NT2/D1 (cell line): ENCODE measurements at regions not wholly inside any gene's neighbourhood (a gene's known extent, or its start where the extent isn't known, plus 50 kb on each side); places are given as distances from the start of the nearest gene placed in this dataset.

ENCODE experiments used
- DNase-seq: peaks from one replicate; pipeline ENCODE4 v3.0.0-alpha.2; 2011; ENCODE audit warnings: low read depth, low spot score
- H3K27me3 ChIP-seq: 2 replicates; pipeline ENCODE4 v1.6.0; 2011; ENCODE audit warnings: mild to moderate bottlenecking; ENCODE audit not compliant: insufficient read length, insufficient read depth
- H3K36me3 ChIP-seq: 2 replicates; pipeline ENCODE4 v1.6.1; 2011; ENCODE audit warnings: mild to moderate bottlenecking, low read length, mixed read lengths; ENCODE audit not compliant: insufficient read depth, insufficient read length
- H3K4me1 ChIP-seq: 2 replicates; pipeline ENCODE4 v1.5.1; 2011; ENCODE audit not compliant: insufficient read depth, insufficient read length
- H3K4me3 ChIP-seq: 2 replicates; pipeline ENCODE4 v1.5.1; 2011; ENCODE audit warnings: low read depth; ENCODE audit not compliant: insufficient read length
- H3K9ac ChIP-seq: 2 replicates; pipeline ENCODE4 v1.6.0; 2011; ENCODE audit warnings: low read depth; ENCODE audit not compliant: insufficient read length
- H3K9me3 ChIP-seq: 2 replicates; pipeline ENCODE4 v1.5.1; 2011; ENCODE audit warnings: mild to moderate bottlenecking, low read length; ENCODE audit not compliant: insufficient read depth
- SUZ12 ChIP-seq: IDR thresholded peaks from 2 replicates; pipeline ENCODE4 v1.6.1; 2011; ENCODE audit not compliant: insufficient read length, insufficient read depth; ENCODE audit errors: extremely low read depth
- YY1 ChIP-seq: IDR thresholded peaks from 2 replicates; pipeline ENCODE4 v1.6.1; 2011; ENCODE audit not compliant: insufficient read length, insufficient read depth
- ZNF274 ChIP-seq: IDR thresholded peaks from 2 replicates; pipeline ENCODE4 v1.6.1; 2011; ENCODE audit warnings: mild to moderate bottlenecking, low read depth, low read length

DNA sequence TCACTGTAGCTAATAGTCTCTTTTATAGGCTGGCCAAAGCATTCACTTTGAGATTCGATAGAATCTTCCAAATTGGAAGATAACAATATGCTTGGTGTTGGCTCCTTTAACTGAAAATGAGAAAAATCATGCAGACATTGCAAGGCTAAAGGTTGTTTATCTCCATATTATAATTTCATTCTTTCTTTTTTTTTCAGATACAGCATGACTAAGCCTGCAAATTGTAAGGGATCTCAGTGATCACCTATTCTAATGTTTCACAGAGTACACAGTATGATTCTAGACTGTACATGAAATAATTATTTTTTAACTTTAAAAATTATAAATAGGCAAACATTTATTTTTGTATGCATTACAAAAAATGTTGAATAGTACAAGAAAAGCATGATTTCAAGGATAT lies 451.7 kb upstream of the DDI1 start:
- DNase-seq, result no peak
- Histone ChIP-seq H3K4me1 (no peaks in the 10 kb centered on the region), H3K9me3 (no peaks in the 10 kb centered on the region), H3K36me3 (no peaks in the 10 kb centered on the region), H3K27me3 (no peaks in the 10 kb centered on the region), H3K9ac (no peak overlapping the region), H3K4me3 (no peak overlapping the region)
- TF ChIP-seq SUZ12 (no peak), ZNF274 (no peak)

DNA sequence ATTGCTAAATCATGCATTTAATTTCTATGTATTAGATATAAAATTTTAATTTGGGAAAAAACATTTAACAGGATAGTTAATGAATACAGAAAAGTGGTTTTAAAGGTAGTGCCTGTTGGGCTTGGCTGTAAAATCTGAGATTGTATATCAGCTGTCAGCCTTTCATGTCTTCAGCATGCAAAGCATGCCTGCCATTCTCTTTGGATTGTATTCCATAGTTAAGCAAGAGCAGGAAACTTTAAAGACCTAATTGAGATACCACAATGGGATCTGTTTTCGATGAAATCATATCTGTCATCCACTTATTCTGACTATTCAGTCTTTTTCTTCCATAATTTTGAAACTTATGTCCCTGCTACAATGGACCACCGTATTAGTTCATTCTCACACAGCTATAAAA lies 451.0 kb upstream of the DDI1 start:
- H3K9me3 ChIP-seq, result no peaks in the 10 kb centered on the region
- no peak overlapping the region for H3K9ac ChIP-seq
- no peak overlapping the region for H3K4me3 ChIP-seq
- H3K36me3 ChIP-seq, result no peaks in the 10 kb centered on the region
- no peak for TF ChIP-seq YY1
- no peak for TF ChIP-seq SUZ12
- TF ChIP-seq ZNF274, result no peak
- DNase-seq, result no peak
- H3K27me3 ChIP-seq, result no peaks in the 10 kb centered on the region
- H3K4me1 ChIP-seq, result no peaks in the 10 kb centered on the region

GRCh38 chr11:103585911-103586310 lies 450.5 kb upstream of the DDI1 start:
- no peak for DNase-seq

DNA sequence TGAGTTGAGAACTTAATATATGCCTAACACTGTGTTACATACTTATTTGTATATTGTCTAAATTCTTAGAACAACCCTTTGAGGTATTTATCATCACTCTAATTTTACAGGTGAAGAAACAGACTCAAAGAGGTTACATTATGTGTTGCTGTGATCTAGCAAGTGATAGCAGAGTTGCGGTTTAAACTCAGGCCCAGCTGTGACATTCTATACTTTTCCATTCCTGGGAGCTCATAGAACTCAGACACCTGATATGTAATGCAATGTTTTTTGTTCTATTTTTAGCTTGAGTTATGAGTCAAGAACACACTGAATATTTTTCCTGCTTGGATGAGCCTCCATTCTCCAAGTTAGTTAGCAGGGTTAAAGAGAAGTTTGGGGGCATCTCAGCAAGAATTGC lies 449.7 kb upstream of the DDI1 start:
- Histone ChIP-seq H3K9ac (no peak overlapping the region), H3K27me3 (no peaks in the 10 kb centered on the region), H3K4me3 (no peak overlapping the region), H3K36me3 (no peaks in the 10 kb centered on the region), H3K4me1 (no peaks in the 10 kb centered on the region), H3K9me3 (no peaks in the 10 kb centered on the region)
- no peak for TF ChIP-seq ZNF274
- no peak for TF ChIP-seq YY1
- TF ChIP-seq SUZ12, result no peak
- no peak for DNase-seq

More at GRCh38 chr11:103585911-103586310, 450.5 kb upstream of the DDI1 start:
- no peak overlapping the region for H3K4me3 ChIP-seq
- no peak for TF ChIP-seq SUZ12
- no peak for TF ChIP-seq ZNF274
- H3K9me3 ChIP-seq, result no peaks in the 10 kb centered on the region
- no peaks in the 10 kb centered on the region for H3K27me3 ChIP-seq
- no peaks in the 10 kb centered on the region for H3K4me1 ChIP-seq
- no peaks in the 10 kb centered on the region for H3K36me3 ChIP-seq
- no peak overlapping the region for H3K9ac ChIP-seq

DNA sequence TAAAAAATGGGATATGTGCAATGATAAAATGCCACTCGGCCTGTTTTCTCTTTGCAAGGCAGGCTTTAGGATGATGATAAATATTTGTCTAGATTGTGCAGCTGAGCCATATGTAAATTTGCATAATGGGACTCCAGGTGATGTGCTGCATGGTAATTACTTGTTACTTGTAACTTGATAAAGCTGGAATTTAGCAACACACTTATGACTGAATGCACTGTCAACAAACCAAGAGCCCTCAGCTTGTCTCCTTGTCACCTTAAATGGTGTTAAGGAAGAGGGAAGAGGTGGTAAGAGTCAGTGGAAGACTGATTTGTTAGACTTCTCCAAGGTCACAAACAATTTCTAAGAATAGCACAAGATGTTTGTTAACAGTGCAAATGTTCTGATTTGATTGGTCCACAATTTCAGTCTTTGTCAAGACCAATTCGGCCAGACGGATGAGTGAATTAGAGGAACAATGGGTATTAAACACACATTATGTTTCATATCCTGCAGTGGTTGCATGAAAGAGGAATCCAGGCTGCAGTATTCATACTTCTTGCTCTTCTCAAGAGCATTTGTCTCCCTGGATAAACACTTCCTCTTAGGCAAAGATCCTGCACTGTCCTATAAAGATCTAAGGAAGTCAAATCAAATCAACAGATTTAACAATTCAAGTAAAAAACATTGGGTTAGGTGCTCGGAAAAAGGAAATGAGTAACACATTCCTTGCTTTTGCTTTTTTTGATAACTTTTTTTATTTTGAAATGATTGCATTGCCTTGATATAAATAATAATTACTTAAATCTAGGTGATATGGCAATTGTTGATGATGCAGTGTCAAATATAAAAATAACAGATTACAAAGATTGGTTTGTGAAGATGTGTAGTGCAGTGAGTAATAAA lies 448.3 kb upstream of the DDI1 start:
- TF ChIP-seq SUZ12 (no peak), YY1 (no peak), ZNF274 (no peak)
- H3K4me3 ChIP-seq, result no peak overlapping the region
- no peak for DNase-seq
- no peaks in the 10 kb centered on the region for H3K36me3 ChIP-seq
- no peak overlapping the region for H3K9ac ChIP-seq
- H3K4me1 ChIP-seq, result no peaks in the 10 kb centered on the region
- H3K9me3 ChIP-seq, result no peaks in the 10 kb centered on the region
- no peaks in the 10 kb centered on the region for H3K27me3 ChIP-seq

DNA sequence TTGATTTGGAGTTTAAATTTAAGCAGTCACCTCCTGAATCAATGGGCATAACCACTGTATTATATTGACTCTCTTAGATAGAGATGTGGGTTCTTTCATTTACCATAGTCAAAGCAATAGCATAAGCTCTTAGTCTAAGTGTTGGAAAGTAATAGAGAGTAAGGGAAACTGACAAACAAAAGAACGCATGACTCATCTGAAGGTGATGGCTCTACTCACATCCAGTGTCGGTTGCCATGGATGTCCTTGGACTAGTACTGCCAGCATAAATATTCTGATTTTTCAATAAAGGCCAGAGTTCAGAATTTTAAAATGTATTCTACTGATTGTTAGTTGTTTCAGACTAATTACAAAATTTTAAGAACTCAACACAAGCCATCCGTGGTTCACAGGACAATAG lies 444.9 kb upstream of the DDI1 start:
- peaks cover 10% of the 10 kb centered on the region; the same call in 1 of the 2 replicates for H3K9me3 ChIP-seq

GRCh38 chr11:103594283-103594682 lies 442.2 kb upstream of the DDI1 start:
- DNase-seq, result no peak
- no peaks in the 10 kb centered on the region for H3K36me3 ChIP-seq
- no peaks in the 10 kb centered on the region for H3K4me1 ChIP-seq
- TF ChIP-seq ZNF274 (no peak), YY1 (no peak), SUZ12 (no peak)
- H3K27me3 ChIP-seq, result no peaks in the 10 kb centered on the region
- H3K9ac ChIP-seq, result no peak overlapping the region
- no peak overlapping the region for H3K4me3 ChIP-seq
- peaks cover 10% of the 10 kb centered on the region; the same call in 1 of the 2 replicates for H3K9me3 ChIP-seq

More for the DNA sequence above, 444.9 kb upstream of the DDI1 start:
- Histone ChIP-seq H3K9ac (no peak overlapping the region), H3K4me3 (no peak overlapping the region), H3K36me3 (no peaks in the 10 kb centered on the region), H3K27me3 (no peaks in the 10 kb centered on the region), H3K4me1 (no peaks in the 10 kb centered on the region)
- no peak for DNase-seq
- TF ChIP-seq SUZ12 (no peak), ZNF274 (no peak), YY1 (no peak)
